Mucosa of gallbladder (tissue), 1 donor: ENCODE measurements at regions not wholly inside any gene's neighbourhood (a gene's known extent, or its start where the extent isn't known, plus 50 kb on each side); places are given as distances from the start of the nearest gene placed in this dataset.

Source experiments
- DNase-seq: peaks from one replicate; pipeline ENCODE4 v3.0.0-alpha.2; 2020; ENCODE audit warnings: low spot score
- donor health status: DM: no; HTN: no; CAD: no.

DNA sequence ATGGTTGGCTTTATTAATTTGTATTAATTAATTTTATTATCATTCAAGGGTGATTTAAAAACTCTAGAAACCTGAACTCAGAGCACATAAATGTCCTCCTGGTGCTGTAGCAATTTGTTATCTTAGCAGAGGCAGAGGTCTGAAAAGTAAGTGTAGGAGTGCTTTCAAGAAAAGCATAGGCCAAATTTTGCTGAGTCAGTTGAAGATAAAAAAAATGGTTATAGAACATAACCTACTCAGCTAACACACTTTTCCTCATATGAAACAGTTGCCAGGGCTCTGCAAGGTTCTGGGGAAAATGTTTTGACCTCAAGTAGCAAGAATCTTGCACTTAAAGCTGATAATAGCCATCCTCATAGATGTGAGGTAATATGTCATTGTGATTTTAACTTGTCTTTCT is 53.5 kb upstream of the CHODL start:
- no peak for DNase-seq

GRCh38 chr21:18178509-18178908 is 66.1 kb upstream of the CHODL start:
- no peak for DNase-seq

DNA sequence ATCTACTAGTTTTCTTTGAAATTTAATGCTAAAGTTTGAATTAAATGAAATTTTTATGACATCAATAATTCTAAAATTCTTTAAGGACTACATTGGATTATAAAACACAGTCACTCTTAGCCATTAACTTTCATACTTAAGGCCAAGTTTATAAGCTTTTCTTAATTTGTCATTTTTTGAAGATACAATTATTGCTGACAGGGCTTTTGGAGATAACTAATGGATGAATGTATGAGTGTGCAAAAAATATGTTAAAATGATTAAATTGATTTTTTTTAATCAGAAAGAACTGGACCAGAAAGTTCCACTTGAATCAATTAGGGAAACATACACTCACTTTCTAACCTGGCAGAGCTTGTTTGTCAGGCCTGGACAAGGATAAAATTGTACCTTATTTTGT is 70.3 kb upstream of the CHODL start:
- no peak for DNase-seq

GRCh38 chr21:18170829-18171228 is 73.8 kb upstream of the CHODL start:
- DNase-seq, result no peak

DNA sequence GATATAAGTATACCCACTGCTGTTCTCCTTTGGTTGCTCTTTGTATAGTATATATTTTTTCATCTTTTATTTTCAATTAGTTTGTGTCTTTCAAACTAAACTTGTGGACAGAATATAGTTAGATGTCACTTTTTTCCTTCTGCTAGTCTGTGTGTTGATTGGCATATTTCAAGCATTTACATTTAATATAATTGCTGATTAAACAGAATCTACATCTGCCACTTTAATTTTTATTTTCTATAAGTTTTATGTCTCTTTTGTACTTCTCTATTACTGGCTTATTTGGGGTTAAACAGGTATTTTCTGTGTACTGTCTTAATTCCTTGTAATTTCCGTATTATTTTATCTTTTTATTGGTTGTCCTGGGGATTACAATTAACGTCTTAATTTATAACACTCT is 74.4 kb upstream of the CHODL start:
- no peak for DNase-seq

DNA sequence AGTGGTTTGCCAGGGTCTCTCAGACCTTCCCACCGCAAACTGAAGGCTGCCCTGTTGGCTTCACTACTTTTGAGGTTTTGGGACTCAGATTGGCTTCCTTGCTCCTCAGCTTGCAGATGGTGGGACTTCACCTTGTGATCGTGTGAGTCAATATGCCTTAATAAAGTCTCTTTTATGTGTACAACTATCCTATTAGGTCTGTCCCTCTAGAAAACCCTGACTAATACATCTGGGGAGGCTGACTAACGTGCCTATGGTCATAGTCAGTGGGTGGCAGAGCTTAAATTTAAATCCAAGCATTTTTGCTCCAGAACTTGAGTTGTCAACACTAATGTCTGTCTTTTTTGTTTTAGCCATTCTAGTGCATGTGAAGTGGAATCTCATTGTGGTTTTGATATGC is 76.5 kb upstream of the CHODL start:
- DNase-seq, result no peak

DNA sequence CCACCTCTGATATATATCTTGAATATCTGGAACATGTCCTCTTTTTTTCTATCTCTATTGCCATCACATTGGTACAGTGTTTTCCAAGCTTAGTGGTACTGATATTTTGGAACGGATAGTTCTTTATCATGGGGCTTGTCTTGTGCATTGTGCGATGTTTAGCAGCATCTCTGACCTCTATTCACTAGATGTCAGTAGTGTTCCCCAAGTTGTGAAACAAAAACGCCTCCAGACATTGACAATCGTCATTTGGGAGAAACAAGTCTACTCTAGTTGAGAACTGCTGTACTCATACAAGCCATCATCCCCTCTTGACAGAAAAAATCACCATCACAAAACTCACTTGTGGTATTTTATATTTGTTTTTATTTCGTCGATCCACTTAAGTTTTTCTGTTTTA is 79.7 kb upstream of the CHODL start:
- DNase-seq, result no peak

GRCh38 chr21:18164483-18164882 is 80.2 kb upstream of the CHODL start:
- no peak for DNase-seq

GRCh38 chr21:18163956-18164355 is 80.7 kb upstream of the CHODL start:
- DNase-seq, result no peak

DNA sequence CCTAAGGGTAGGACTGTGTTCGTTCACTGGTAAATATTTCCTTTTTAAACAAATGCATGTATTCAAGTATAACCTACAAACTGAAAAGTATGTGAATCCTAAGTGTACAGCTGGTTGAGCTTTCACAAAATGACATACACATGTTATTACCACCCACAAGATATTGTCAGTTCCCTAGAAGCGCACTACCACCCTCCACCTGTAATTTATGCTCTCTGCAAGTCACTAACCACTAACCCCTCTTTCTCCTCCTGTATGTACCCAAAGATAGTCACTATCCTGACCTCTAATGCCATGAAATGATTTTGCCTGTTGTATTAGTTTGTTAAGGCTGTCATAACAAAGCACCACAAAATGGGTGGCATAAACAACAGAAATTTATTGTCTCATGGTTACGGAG is 82.8 kb upstream of the CHODL start:
- DNase-seq, result no peak

GRCh38 chr21:18157406-18157805 is 87.2 kb upstream of the CHODL start:
- DNase-seq, result no peak

DNA sequence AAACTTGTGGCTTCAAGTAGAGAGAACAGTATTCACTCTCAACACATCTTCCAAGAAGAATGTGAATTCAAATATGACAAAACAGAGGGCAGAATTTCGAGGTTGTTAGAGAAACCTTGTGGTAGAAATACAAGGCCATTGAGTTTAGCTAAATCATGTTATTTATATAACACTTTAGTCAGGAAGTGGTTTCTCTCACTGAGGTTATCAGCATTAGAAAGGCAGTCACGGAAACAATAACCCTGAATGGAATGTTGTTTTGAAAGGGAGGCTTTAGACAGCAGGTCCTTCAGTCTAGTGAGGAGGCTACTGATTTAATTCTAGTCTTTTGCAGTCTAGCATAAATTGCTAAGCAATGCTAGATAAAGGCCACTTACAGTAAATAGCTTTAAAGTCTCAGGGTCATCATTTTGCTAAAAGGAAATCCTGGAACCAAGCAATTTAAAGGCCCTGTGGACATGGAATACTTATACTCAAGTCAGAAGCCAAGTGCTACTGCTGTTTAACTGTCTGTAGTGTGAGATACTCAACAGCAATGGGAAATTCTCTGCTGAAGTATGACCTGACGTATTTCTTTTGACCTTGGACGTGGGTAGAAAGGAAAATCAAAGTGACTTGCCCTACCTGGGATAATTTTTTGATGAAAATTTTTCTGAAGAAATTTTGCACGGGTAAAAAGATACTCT is 89.0 kb upstream of the CHODL start:
- DNase-seq, result no peak

- no peak for DNase-seq
Measured at GRCh38 chr21:18153063-18153462, 91.6 kb upstream of the CHODL start.

DNA sequence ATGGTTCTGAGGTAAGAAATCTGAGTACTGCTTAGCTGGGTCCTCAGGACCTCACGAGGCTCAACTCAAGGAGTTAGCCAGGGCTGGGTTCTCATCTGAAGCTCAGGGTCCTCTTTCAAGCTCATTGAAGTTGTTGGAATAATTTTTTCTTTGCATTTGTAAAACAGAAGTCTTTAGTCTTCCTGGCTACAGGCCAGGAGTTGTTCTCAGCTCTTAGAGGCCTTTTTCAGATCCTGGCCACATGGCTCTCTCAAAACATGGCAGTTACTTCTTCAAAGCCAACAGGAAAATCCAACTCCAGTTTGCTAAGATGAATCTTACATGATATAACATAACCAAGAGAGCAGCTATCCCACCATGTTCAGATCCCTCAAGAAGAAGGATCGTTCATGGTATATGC is 92.3 kb upstream of the CHODL start:
- no peak for DNase-seq

- DNase-seq, result no peak
Measured at GRCh38 chr21:18151046-18151445, 93.6 kb upstream of the CHODL start.

DNA sequence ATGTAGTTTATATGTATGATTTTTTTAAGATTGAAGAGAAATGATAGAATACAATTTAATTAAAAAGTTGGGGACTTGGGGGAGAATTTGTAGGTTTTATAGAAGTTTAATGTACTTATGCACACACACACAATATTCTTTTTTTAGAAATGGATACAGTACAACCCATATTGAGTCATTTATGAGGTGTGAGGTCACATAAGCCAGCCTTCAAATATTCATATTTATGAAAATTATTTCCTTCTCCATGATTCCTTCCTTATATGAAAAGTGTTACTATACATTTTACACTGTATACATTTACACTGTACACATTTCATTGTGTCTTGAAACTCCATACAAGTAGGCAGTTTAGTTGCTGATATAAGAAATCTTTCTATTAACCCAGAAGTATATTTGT is 96.2 kb upstream of the CHODL start:
- DNase-seq, result no peak

DNA sequence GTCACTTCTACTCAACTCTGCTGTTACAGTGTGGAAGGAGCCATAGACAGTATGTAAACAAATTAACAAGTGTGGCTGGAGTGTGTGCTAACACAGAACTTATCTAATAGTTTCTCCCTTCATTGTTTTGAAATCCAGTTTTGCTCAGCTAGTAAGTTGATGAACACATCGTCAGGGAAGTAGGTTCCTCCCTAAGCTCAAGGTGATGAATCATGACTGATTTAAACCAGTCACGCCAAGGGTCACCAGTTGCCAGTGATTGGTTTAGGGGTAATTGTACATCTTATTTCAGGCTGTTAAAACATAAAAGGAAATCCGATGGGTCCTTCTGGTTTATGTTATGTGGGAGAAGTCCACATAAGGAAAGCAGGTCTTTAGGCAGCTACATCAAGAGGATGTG is 97.0 kb upstream of the CHODL start:
- DNase-seq, result no peak

GRCh38 chr21:18146820-18147219 is 97.8 kb upstream of the CHODL start:
- DNase-seq, result no peak

- no peak for DNase-seq
Measured at GRCh38 chr21:18144339-18144738, 100.3 kb upstream of the CHODL start.

DNA sequence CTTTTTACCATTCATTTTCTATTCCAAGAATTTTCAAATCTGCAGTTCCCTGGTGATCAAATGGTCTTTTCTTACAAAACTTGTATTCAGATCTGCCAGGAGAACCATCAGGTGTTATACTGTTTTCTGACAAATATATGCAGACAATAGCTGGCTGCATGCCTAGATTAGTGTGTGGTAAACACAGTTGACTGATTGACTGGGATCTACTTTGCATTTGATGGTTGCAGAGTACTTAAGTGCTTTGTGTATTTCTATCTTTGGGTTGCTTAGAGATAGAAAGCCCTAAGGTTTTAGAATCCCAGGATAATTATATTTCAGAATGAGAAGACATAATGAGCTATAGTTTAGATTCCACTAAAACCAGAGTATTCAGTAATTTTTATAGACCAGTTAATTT is 102.0 kb upstream of the CHODL start:
- DNase-seq, result no peak

GRCh38 chr21:18138507-18138906 is 106.1 kb upstream of the CHODL start:
- no peak for DNase-seq

DNA sequence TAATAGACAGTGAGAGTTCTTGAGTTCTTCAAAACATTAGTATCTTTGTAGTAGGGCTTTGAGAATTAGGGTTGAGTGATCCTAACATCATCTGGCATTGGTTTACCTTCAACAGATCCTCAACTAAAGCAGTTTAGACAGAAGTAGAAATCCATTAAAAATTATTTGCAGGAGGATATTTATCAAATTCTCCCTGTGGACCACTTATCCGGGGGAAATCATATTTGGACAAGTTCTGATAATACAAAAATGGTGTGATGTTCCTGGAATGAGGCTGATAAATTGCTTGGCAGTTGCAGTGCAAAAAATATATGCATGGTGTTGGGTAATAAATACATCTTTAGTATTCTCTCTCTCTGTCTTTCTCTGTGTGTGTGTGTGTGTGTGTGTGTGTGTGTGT is 115.1 kb upstream of the CHODL start:
- DNase-seq, result no peak

DNA sequence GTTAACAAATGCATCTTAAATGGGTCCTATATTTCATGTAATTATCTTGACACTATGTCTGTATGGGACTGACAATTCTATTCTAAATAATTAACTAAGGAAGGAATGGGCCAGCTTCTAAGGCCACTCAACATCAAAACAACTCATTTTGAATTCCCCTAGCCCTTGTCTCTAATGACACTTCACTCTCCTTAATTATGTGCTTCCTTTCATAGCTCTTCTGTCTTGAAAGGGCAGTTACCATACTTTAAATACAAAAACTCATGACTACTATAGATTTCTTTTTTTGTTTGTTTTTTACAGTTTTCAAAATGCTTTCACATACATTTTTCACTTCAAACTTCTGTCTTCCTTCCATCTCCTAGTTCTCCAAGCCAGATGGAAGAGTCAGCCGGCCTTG is 126.1 kb upstream of the CHODL start:
- no peak for DNase-seq

DNA sequence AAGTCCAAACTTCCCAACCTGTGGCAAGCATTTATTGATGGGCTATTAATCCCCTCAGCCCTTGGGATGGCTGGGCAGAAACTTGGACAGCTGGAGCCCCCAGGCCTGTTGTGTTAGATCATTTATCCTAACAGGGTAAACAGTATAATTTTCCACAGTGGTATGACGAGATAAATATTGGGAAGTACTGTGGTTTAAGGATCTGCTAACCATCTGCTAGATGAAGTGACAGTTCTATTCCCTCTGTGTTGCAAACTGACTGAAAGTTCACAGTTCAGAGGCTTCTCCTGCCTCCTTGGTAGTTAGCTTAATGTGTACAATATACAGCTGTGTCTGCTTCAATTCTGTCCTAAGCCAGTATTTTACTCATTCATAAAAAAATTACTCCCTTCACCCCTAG is 127.5 kb upstream of the CHODL start:
- no peak for DNase-seq

- no peak for DNase-seq
Measured at GRCh38 chr21:18114810-18115209, 129.8 kb upstream of the CHODL start.
